Transverse colon (tissue), 4 donors: ENCODE measurements at regions not wholly inside any gene's neighbourhood (a gene's known extent, or its start where the extent isn't known, plus 50 kb on each side); places are given as distances from the start of the nearest gene placed in this dataset.
"Not testable (repeated sequence)": the region's sequence is repeated elsewhere in the genome, so short reads cannot be mapped to it uniquely, and the experiment has no call there.

Experiments
- DNase-seq: peaks from one replicate; pipeline ENCODE4 v3.0.0-alpha.2; 2019
- H3K27ac ChIP-seq, 4 donors: fragments of 200-600 bp; sonication (generic); 2 replicates each; pipeline ENCODE4 v1.5.1; 2016 to 2018; ENCODE audit warnings: inconsistent platforms in 4 of 4
- H3K27me3 ChIP-seq: fragments of 200-600 bp; sonication (generic); 2 replicates; pipeline ENCODE4 v1.5.1; 2017; ENCODE audit warnings: inconsistent platforms
- H3K36me3 ChIP-seq, 4 donors: fragments of 200-600 bp; sonication (generic); 2 replicates each; pipeline ENCODE4 v1.5.1; 2017 to 2019; ENCODE audit warnings: inconsistent platforms in 4 of 4
- H3K4me1 ChIP-seq, 4 donors: fragments of 200-600 bp; sonication (generic); 2 replicates each; pipeline ENCODE4 v1.5.1; 2017 to 2020; ENCODE audit warnings: inconsistent platforms in 4 of 4
- H3K4me3 ChIP-seq, 4 donors: fragments of 200-600 bp; sonication (generic); 1 replicate in 1 of 4; 2 replicates in 3 of 4; pipeline versions ENCODE4 v1.5.1 to v1.6.1; 2017 to 2019; ENCODE audit warnings: inconsistent platforms in 4 of 4
- H3K9me3 ChIP-seq, 2 donors: fragments of 200-600 bp; sonication (generic); 2 replicates each; pipeline ENCODE4 v1.5.1; 2017 to 2019; ENCODE audit warnings: inconsistent platforms in 2 of 2
- EP300 ChIP-seq: sonication (generic); formaldehyde crosslinking; IDR thresholded peaks from one replicate; pipeline ENCODE4 v1.6.1; 2017; ENCODE audit warnings: antibody characterized with exemption, low read depth
- POLR2A ChIP-seq: fragments of 450-650 bp; IDR thresholded peaks from one replicate; pipeline ENCODE4 v1.6.1; 2016; ENCODE audit warnings: antibody characterized with exemption, mild to moderate bottlenecking, moderate library complexity
- POLR2AphosphoS5 ChIP-seq, 3 donors: sonication (generic); formaldehyde crosslinking; IDR thresholded peaks; one replicate each; pipeline ENCODE4 v1.6.1; 2016; ENCODE audit warnings: antibody characterized with exemption in 3 of 3
- WGBS, 2 donors: methylation state at CpG; one replicate each; pipeline ENCODE4 v1.1.5; 2018; ENCODE audit warnings: low coverage in 1 of 2; 5-methylcytosine and 5-hydroxymethylcytosine counted together
- in situ Hi-C, 4 donors: fragments of 200-750 bp; cut with MboI; loops; one replicate each; pipeline versions ENCODE4 v1.15.0 to v1.15.1; 2017; ENCODE audit warnings: low sequenced_read_pairs in 3 of 4, low pct_ligation_motif_present in 1 of 4, low pct_unique_long_range_greater_than_20kb in 1 of 4
- intact Hi-C: fragments of 100-400 bp; cut with DNase I; formaldehyde crosslinking; loops from one replicate; pipeline ENCODE4 v1.15.1; 2023; ENCODE audit warnings: low total_unique reads
- TF ChIP-seq, protein P1 (sequence below), 5 experiments: fragments of 200-600 bp in 3 of 5; fragments of 450-650 bp in 2 of 5; sonication (generic) in 3 of 5; IDR thresholded peaks; 1 replicate in 2 of 5; 2 replicates in 3 of 5; pipeline ENCODE4 v1.5.1; 2016 to 2017; ENCODE audit warnings: antibody characterized with exemption in 5 of 5, inconsistent platforms in 3 of 5, mild to moderate bottlenecking in 2 of 5, moderate library complexity in 1 of 5

DNA sequence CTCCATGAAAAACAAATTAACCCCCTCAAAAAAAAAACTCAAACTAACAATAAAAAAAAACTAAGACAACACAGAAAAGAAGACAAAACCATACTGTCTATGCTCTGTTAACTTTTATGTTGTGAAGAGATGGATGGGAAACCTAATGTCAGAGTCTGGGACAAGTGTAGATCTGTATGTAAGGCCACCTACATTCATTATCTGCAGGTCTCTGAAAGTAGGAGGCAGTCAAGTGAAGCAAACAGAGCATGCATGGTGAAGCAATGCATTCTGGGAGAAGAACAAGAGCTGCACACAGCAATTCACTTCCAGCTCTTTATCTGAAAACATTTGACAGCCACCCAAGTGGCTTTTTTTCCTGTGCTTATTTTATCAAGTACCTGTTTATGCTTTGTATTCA, 452.0 kb downstream of the EPHA7 start:
- H3K27me3 ChIP-seq, result no peaks in the 10 kb centered on the region
- H3K27ac ChIP-seq, result no peak overlapping the region
- intact Hi-C loops, result no loop called here
- no peaks in the 10 kb centered on the region for H3K36me3 ChIP-seq
- in situ Hi-C loops, result no loop called here
- DNase-seq, result no peak
- no peaks in the 10 kb centered on the region for H3K4me1 ChIP-seq
- H3K9me3 ChIP-seq, result no peaks in the 10 kb centered on the region
- H3K4me3 ChIP-seq, result no peak overlapping the region
- TF ChIP-seq, protein P1, sequence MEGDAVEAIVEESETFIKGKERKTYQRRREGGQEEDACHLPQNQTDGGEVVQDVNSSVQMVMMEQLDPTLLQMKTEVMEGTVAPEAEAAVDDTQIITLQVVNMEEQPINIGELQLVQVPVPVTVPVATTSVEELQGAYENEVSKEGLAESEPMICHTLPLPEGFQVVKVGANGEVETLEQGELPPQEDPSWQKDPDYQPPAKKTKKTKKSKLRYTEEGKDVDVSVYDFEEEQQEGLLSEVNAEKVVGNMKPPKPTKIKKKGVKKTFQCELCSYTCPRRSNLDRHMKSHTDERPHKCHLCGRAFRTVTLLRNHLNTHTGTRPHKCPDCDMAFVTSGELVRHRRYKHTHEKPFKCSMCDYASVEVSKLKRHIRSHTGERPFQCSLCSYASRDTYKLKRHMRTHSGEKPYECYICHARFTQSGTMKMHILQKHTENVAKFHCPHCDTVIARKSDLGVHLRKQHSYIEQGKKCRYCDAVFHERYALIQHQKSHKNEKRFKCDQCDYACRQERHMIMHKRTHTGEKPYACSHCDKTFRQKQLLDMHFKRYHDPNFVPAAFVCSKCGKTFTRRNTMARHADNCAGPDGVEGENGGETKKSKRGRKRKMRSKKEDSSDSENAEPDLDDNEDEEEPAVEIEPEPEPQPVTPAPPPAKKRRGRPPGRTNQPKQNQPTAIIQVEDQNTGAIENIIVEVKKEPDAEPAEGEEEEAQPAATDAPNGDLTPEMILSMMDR (IDR thresholded peaks at IDR 0.05), result no peak
- TF ChIP-seq POLR2A (no peak), EP300 (no peak), POLR2AphosphoS5 (IDR thresholded peaks at IDR 0.05) (no peak)

DNA sequence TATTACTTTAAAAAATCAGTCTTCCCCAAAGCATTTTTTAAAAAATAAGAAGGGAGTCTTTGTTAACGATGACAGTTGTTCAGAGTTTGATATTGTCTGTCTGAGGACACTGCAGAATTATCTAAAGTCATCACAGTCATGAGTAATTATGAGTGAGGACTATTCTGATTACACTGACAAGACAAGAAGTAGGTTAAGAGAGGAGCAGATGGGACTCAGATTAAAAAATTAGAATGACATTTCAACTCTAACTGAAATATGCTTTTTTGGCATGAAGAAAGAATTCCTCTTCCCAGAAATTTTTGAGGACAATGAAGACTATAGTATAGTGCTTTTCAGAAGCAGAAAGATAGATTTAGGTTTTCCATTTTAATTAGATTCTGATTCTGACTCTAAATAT, 456.5 kb downstream of the EPHA7 start:
- Histone ChIP-seq H3K9me3 (peaks cover 0 to 4% of the 10 kb centered on the region in 2 donors), H3K27me3 (no peaks in the 10 kb centered on the region), H3K36me3 (no peaks in the 10 kb centered on the region), H3K27ac (no peak overlapping the region), H3K4me1 (no peaks in the 10 kb centered on the region), H3K4me3 (no peak overlapping the region)
- DNase-seq, result no peak
- 60 to 69% methylated on average over 1 of the region's 1 CpG for WGBS, 2 donors
- no peak for TF ChIP-seq POLR2A
- TF ChIP-seq, protein P1 (IDR thresholded peaks at IDR 0.05), result no peak
- no peak for TF ChIP-seq POLR2AphosphoS5 (IDR thresholded peaks at IDR 0.05)
- no peak for TF ChIP-seq EP300
- in situ Hi-C loops, result no loop called here
- intact Hi-C loops, result no loop called here

DNA sequence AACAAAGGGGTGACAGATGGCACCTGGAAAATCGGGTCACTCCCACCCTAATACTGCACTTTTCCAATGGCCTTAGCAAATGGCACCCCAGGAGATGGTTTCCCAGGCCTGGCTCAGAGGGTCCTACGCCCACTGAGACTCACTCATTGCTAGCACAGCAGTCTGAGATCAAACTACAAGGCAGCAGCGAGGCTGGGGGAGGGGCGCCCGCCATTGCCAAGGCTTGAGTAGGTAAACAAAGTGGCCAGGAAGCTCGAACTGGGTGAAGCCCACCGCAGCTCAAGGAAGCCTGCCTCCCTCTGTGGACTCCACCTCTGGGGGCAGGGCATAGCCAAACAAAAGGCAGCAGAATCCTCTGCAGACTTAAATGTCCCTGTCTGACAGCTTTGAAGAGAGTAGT, 467.2 kb downstream of the EPHA7 start:
- WGBS, 2 donors, result 33 to 78% methylated on average over 1 to 7 of the region's 7 CpGs
- H3K9me3 ChIP-seq, intact Hi-C loops, H3K36me3 ChIP-seq, H3K27ac ChIP-seq, DNase-seq, H3K4me3 ChIP-seq, H3K4me1 ChIP-seq, in situ Hi-C loops, H3K27me3 ChIP-seq: not testable (repeated sequence)

DNA sequence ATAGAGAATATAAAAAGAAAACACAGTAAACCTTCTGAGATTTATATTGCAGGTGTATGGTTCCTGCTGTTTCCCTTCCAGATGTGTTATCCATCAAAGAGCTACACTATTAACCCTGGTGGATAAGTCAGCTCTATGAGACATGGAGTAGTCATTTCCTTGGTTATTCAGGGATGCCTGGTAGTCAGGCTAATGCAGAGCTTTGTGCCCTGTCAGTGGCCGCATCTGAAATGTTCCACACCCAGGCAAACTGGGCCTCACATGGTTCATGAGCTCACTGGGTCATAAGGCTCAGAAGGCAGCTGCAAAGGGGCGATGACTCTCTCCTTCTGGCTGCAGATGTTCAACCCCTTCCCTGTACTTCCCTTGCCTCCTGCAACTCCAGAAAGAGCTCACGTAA, 473.6 kb downstream of the EPHA7 start:
- no peaks in the 10 kb centered on the region for H3K36me3 ChIP-seq
- no peaks in the 10 kb centered on the region for H3K4me1 ChIP-seq
- H3K27me3 ChIP-seq, result no peaks in the 10 kb centered on the region
- TF ChIP-seq POLR2AphosphoS5 (IDR thresholded peaks at IDR 0.05) (no peak), POLR2A (no peak), EP300 (no peak)
- TF ChIP-seq, protein P1 (IDR thresholded peaks at IDR 0.05), result no peak
- no peak overlapping the region for H3K27ac ChIP-seq
- in situ Hi-C loops, result no loop called here
- no peak overlapping the region for H3K4me3 ChIP-seq
- 53 to 75% methylated on average over 2 to 3 of the region's 3 CpGs for WGBS, 2 donors
- no peaks in the 10 kb centered on the region for H3K9me3 ChIP-seq
- intact Hi-C loops, result no loop called here
- DNase-seq, result no peak

DNA sequence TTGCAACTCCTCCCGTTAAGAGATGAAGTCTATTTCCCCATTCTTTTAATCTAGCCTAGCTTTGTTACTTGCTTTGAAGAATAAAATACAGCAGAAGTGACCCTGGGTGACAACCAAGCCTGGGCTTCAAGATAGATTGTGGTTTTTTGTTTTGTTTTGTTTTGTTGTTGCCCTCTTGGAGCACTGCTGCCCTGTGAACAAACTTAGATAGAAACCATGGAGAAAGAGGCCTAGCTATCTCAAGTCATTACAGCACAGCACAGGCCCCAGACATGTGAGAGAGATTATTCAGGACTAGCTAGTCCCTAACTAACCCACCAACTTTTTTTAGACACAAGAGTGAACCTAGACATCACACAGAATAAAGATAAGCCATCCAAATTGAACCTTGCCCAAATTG, 475.2 kb downstream of the EPHA7 start:
- H3K27ac ChIP-seq, result no peak overlapping the region
- H3K36me3 ChIP-seq, result no peaks in the 10 kb centered on the region
- H3K4me3 ChIP-seq, result no peak overlapping the region
- no peak for DNase-seq
- intact Hi-C loops (no loop called here), in situ Hi-C loops (no loop called here)
- TF ChIP-seq POLR2AphosphoS5 (IDR thresholded peaks at IDR 0.05) (no peak), POLR2A (no peak), EP300 (no peak)
- TF ChIP-seq, protein P1 (IDR thresholded peaks at IDR 0.05), result no peak
- no peaks in the 10 kb centered on the region for H3K4me1 ChIP-seq
- H3K27me3 ChIP-seq, result no peaks in the 10 kb centered on the region
- H3K9me3 ChIP-seq, result no peaks in the 10 kb centered on the region
- WGBS, 2 donors, result 71 to 77% methylated on average over 1 of the region's 1 CpG
